Hindlimb muscle (tissue), 1 donor: ENCODE measurements at regions not wholly inside any gene's neighbourhood (a gene's known extent, or its start where the extent isn't known, plus 50 kb on each side); places are given as distances from the start of the nearest gene placed in this dataset.

Experiments used
- DNase-seq: peaks from one replicate; pipeline ENCODE4 v3.0.0-alpha.2; 2013

GRCh38 chr7:94237417-94237816 lies 157.3 kb upstream of the COL1A2 start:
- no peak for DNase-seq

- DNase-seq: no peak
Observed at GRCh38 chr7:94239661-94240234, 154.9 kb upstream of the COL1A2 start.

- no peak for DNase-seq
Observed at GRCh38 chr7:94240902-94241301, 153.8 kb upstream of the COL1A2 start.

GRCh38 chr7:94241402-94241925 lies 153.2 kb upstream of the COL1A2 start:
- no peak for DNase-seq

- no peak for DNase-seq
Observed at GRCh38 chr7:94243066-94243711, 151.5 kb upstream of the COL1A2 start.

GRCh38 chr7:94244760-94245159 lies 149.9 kb upstream of the COL1A2 start:
- DNase-seq: no peak

- DNase-seq: no peak
Observed at GRCh38 chr7:94245500-94245899, 149.2 kb upstream of the COL1A2 start.

- DNase-seq: no peak
Observed at GRCh38 chr7:94247970-94248369, 146.7 kb upstream of the COL1A2 start.

- DNase-seq: no peak
Observed at GRCh38 chr7:94249631-94250030, 145.1 kb upstream of the COL1A2 start.

- no peak for DNase-seq
Observed at GRCh38 chr7:94250124-94250523, 144.6 kb upstream of the COL1A2 start.

GRCh38 chr7:94250987-94251386 lies 143.7 kb upstream of the COL1A2 start:
- DNase-seq: no peak

- no peak for DNase-seq
Observed at GRCh38 chr7:94252124-94252523, 142.6 kb upstream of the COL1A2 start.

GRCh38 chr7:94252971-94253370 lies 141.7 kb upstream of the COL1A2 start:
- DNase-seq: no peak

- no peak for DNase-seq
Observed at GRCh38 chr7:94253686-94254085, 141.0 kb upstream of the COL1A2 start.

- no peak for DNase-seq
Observed at GRCh38 chr7:94258418-94259300, 136.0 kb upstream of the COL1A2 start.

- DNase-seq: no peak
Observed at GRCh38 chr7:94261067-94261466, 133.6 kb upstream of the COL1A2 start.

- no peak for DNase-seq
Observed at GRCh38 chr7:94264756-94265155, 129.9 kb upstream of the COL1A2 start.

- no peak for DNase-seq
Observed at GRCh38 chr7:94265456-94265855, 129.2 kb upstream of the COL1A2 start.

- no peak for DNase-seq
Observed at GRCh38 chr7:94266238-94266644, 128.5 kb upstream of the COL1A2 start.

GRCh38 chr7:94270772-94271171 lies 123.9 kb upstream of the COL1A2 start:
- no peak for DNase-seq

- no peak for DNase-seq
Observed at GRCh38 chr7:94272821-94273583, 121.7 kb upstream of the COL1A2 start.

GRCh38 chr7:94274828-94275227 lies 119.9 kb upstream of the COL1A2 start:
- DNase-seq: no peak

- DNase-seq: no peak
Observed at GRCh38 chr7:94276027-94276426, 118.7 kb upstream of the COL1A2 start.
